Fibroblast of skin of abdomen (primary cell): ENCODE measurements at regions not wholly inside any gene's neighbourhood (a gene's known extent, or its start where the extent isn't known, plus 50 kb on each side); places are given as distances from the start of the nearest gene placed in this dataset.

Experiments
- DNase-seq: peaks from one replicate; pipeline ENCODE4 v3.0.0-alpha.2; 2013

GRCh38 chr20:6692566-6693173 is 74.8 kb upstream of the BMP2 start:
- no peak for DNase-seq

GRCh38 chr20:6691516-6691915 is 76.0 kb upstream of the BMP2 start:
- no peak for DNase-seq

- DNase-seq, result no peak
Observed at GRCh38 chr20:6689339-6689973, 78.0 kb upstream of the BMP2 start.

GRCh38 chr20:6686171-6686570 is 81.3 kb upstream of the BMP2 start:
- no peak for DNase-seq

GRCh38 chr20:6685626-6686025 is 81.9 kb upstream of the BMP2 start:
- no peak for DNase-seq

GRCh38 chr20:6685181-6685582 is 82.3 kb upstream of the BMP2 start:
- DNase-seq, result no peak

GRCh38 chr20:6683021-6683977 is 84.2 kb upstream of the BMP2 start:
- DNase-seq, result no peak

- DNase-seq, result no peak
Observed at GRCh38 chr20:6680854-6681253, 86.6 kb upstream of the BMP2 start.

- no peak for DNase-seq
Observed at GRCh38 chr20:6680441-6680840, 87.0 kb upstream of the BMP2 start.

- no peak for DNase-seq
Observed at GRCh38 chr20:6679086-6679485, 88.4 kb upstream of the BMP2 start.

- no peak for DNase-seq
Observed at GRCh38 chr20:6678101-6678500, 89.4 kb upstream of the BMP2 start.

- no peak for DNase-seq
Observed at GRCh38 chr20:6674831-6675230, 92.7 kb upstream of the BMP2 start.

GRCh38 chr20:6673071-6673470 is 94.4 kb upstream of the BMP2 start:
- DNase-seq, result no peak

- DNase-seq, result no peak
Observed at GRCh38 chr20:6671829-6672228, 95.7 kb upstream of the BMP2 start.

- DNase-seq, result no peak
Observed at GRCh38 chr20:6668546-6668945, 98.9 kb upstream of the BMP2 start.

GRCh38 chr20:6665621-6666355 is 101.7 kb upstream of the BMP2 start:
- peak; percentile 2 for DNase-seq

GRCh38 chr20:6665161-6665560 is 102.3 kb upstream of the BMP2 start:
- DNase-seq, result no peak

GRCh38 chr20:6664574-6664973 is 102.9 kb upstream of the BMP2 start:
- no peak for DNase-seq

GRCh38 chr20:6663751-6664388 is 103.6 kb upstream of the BMP2 start:
- no peak for DNase-seq

GRCh38 chr20:6663104-6663503 is 104.4 kb upstream of the BMP2 start:
- no peak for DNase-seq

GRCh38 chr20:6662309-6662708 is 105.2 kb upstream of the BMP2 start:
- DNase-seq, result no peak

- no peak for DNase-seq
Observed at GRCh38 chr20:6660441-6660840, 107.0 kb upstream of the BMP2 start.
